ENCODE measurements at regions not wholly inside any gene's neighbourhood (a gene's known extent, or its start where the extent isn't known, plus 50 kb on each side); places are given as distances from the start of the nearest gene placed in this dataset.
"Not testable (repeated sequence)": the region's sequence is repeated elsewhere in the genome, so short reads cannot be mapped to it uniquely, and the experiment has no call there.

GRCh38 chr9:15113288-15113687 lies 193.7 kb downstream of the TTC39B start:
- no peak for DNase-seq

- no peak for DNase-seq
Measured at GRCh38 chr9:15111071-15111470, 195.9 kb downstream of the TTC39B start.

- no peak for DNase-seq
Measured at GRCh38 chr9:15104826-15105420, 194.7 kb upstream of the FREM1 start.

GRCh38 chr9:15103290-15103689 lies 193.1 kb upstream of the FREM1 start:
- no peak for DNase-seq

- no peak for DNase-seq
Measured at GRCh38 chr9:15101095-15101494, 190.9 kb upstream of the FREM1 start.

- no peak for DNase-seq
Measured at GRCh38 chr9:15100571-15100970, 190.3 kb upstream of the FREM1 start.

GRCh38 chr9:15096972-15097371 lies 186.7 kb upstream of the FREM1 start:
- no peak for DNase-seq

- no peak for DNase-seq
Measured at GRCh38 chr9:15086778-15087324, 176.6 kb upstream of the FREM1 start.

GRCh38 chr9:15086156-15086763 lies 176.0 kb upstream of the FREM1 start:
- DNase-seq, result no peak

GRCh38 chr9:15081021-15081753 lies 171.0 kb upstream of the FREM1 start:
- DNase-seq, result no peak

GRCh38 chr9:15080401-15080800 lies 170.2 kb upstream of the FREM1 start:
- no peak for DNase-seq

GRCh38 chr9:15079989-15080388 lies 169.8 kb upstream of the FREM1 start:
- DNase-seq, result no peak

- no peak for DNase-seq
Measured at GRCh38 chr9:15077946-15078729, 167.9 kb upstream of the FREM1 start.

- DNase-seq, result no peak
Measured at GRCh38 chr9:15073620-15074019, 163.4 kb upstream of the FREM1 start.

- DNase-seq, result no peak
Measured at GRCh38 chr9:15070716-15071115, 160.5 kb upstream of the FREM1 start.

GRCh38 chr9:15069106-15069505 lies 158.9 kb upstream of the FREM1 start:
- DNase-seq, result no peak

- no peak for DNase-seq
Measured at GRCh38 chr9:15068261-15068660, 158.0 kb upstream of the FREM1 start.

GRCh38 chr9:15059003-15059402 lies 148.8 kb upstream of the FREM1 start:
- DNase-seq, result no peak

GRCh38 chr9:15058236-15058635 lies 148.0 kb upstream of the FREM1 start:
- no peak for DNase-seq

GRCh38 chr9:15055284-15055683 lies 145.1 kb upstream of the FREM1 start:
- not testable (repeated sequence) for DNase-seq

GRCh38 chr9:15048772-15049171 lies 138.5 kb upstream of the FREM1 start:
- DNase-seq, result no peak

- no peak for DNase-seq
Measured at GRCh38 chr9:15047028-15047551, 136.9 kb upstream of the FREM1 start.

GRCh38 chr9:15033316-15033715 lies 123.1 kb upstream of the FREM1 start:
- DNase-seq, result no peak

Data from occipital lobe (tissue), 1 donor.